ENCODE measurements at regions not wholly inside any gene's neighbourhood (a gene's known extent, or its start where the extent isn't known, plus 50 kb on each side); places are given as distances from the start of the nearest gene placed in this dataset.
A peak's percentile ranks its signal among the peaks of the same experiment; 100 is the strongest.

GRCh38 chr4:64889906-64890610 is 480.8 kb upstream of the TECRL start:
- BruUV-seq (replicated peaks): no TSS peak
- H3K4me2 ChIP-seq (ENCODE audit: low read length): no peak overlapping the region
- CTCF ChIA-PET: no interaction called here
- H4K20me1 ChIP-seq (ENCODE audit: low read length): no peaks in the 10 kb centered on the region
- H3K27ac ChIP-seq (ENCODE audit: low read length): no peak overlapping the region
- ATAC-seq (no peak), DNase-seq (no peak)
- POLR2A ChIA-PET (ENCODE audit: unreplicated experiment): no interaction called here
- H3K4me3 ChIP-seq (ENCODE audit: low read length): no peak overlapping the region
- peak overlapping the region; percentile 18 for H2AFZ ChIP-seq (ENCODE audit: low read length)
- no peaks in the 10 kb centered on the region for H3K27me3 ChIP-seq (ENCODE audit: low read length)
- H3K79me2 ChIP-seq (ENCODE audit: low read length): no peaks in the 10 kb centered on the region
- H3K36me3 ChIP-seq (ENCODE audit: low read depth, low read length): no peaks in the 10 kb centered on the region
- H3K9me3 ChIP-seq (ENCODE audit: low read length): no peaks in the 10 kb centered on the region
- no peak for TF ChIP-seq EZH2 (IDR thresholded peaks at IDR 0.05; ENCODE audit: low read length, unreplicated experiment)
- TF ChIP-seq CTCF (conservative IDR thresholded peaks at IDR 0.05; ENCODE audit: low read depth, low read length): no peak
- TF ChIP-seq EZH2phosphoT487 (IDR thresholded peaks at IDR 0.05; ENCODE audit: borderline replicate concordance, low read length): no peak
- H3K9ac ChIP-seq (ENCODE audit: low read length): no peak overlapping the region
- no peaks in the 10 kb centered on the region for H3K4me1 ChIP-seq (ENCODE audit: insufficient read depth, low read length)
- H3F3A ChIP-seq (ENCODE audit: low read length, unreplicated experiment): no peaks in the 10 kb centered on the region
- H3K9me2 ChIP-seq (replicated peaks; ENCODE audit: low read length): no peaks in the 10 kb centered on the region
- intact Hi-C loops (cut with micrococcal nuclease): loop anchor here (5.0 kb wide), 1 partner anchor 37 kb away; no protein-coding TSS in a partner anchor

GRCh38 chr4:64883087-64883807 is 474.0 kb upstream of the TECRL start:
- CTCF ChIA-PET: no interaction called here
- Histone ChIP-seq H2AFZ (ENCODE audit: low read length) (no peak overlapping the region; the same call in 1 of the 2 replicates), H3K4me2 (ENCODE audit: low read length) (no peak overlapping the region), H3K27ac (ENCODE audit: low read length) (no peak overlapping the region), H3K9me2 (replicated peaks; ENCODE audit: low read length) (0 out of 2 replicates have a peak, but pooled peaks cover 3% of the 10 kb centered on the region), H3K9me3 (ENCODE audit: low read length) (no peaks in the 10 kb centered on the region), H3K4me1 (ENCODE audit: insufficient read depth, low read length) (no peaks in the 10 kb centered on the region), H3K27me3 (ENCODE audit: low read length) (no peaks in the 10 kb centered on the region), H4K20me1 (ENCODE audit: low read length) (no peaks in the 10 kb centered on the region), H3K79me2 (ENCODE audit: low read length) (no peaks in the 10 kb centered on the region), H3K36me3 (ENCODE audit: low read depth, low read length) (no peaks in the 10 kb centered on the region), H3K4me3 (ENCODE audit: low read length) (no peak overlapping the region), H3F3A (ENCODE audit: low read length, unreplicated experiment) (no peaks in the 10 kb centered on the region), H3K9ac (ENCODE audit: low read length) (no peak overlapping the region)
- TF ChIP-seq EZH2 (IDR thresholded peaks at IDR 0.05; ENCODE audit: low read length, unreplicated experiment) (no peak), EZH2phosphoT487 (IDR thresholded peaks at IDR 0.05; ENCODE audit: borderline replicate concordance, low read length) (no peak), CTCF (conservative IDR thresholded peaks at IDR 0.05; ENCODE audit: low read depth, low read length) (no peak)
- ATAC-seq (no peak), DNase-seq (no peak)
- POLR2A ChIA-PET (ENCODE audit: unreplicated experiment): no interaction called here
- BruUV-seq (replicated peaks): no TSS peak
- intact Hi-C loops (cut with micrococcal nuclease): no loop called here
